ENCODE measurements at regions not wholly inside any gene's neighbourhood (a gene's known extent, or its start where the extent isn't known, plus 50 kb on each side); places are given as distances from the start of the nearest gene placed in this dataset.

DNA sequence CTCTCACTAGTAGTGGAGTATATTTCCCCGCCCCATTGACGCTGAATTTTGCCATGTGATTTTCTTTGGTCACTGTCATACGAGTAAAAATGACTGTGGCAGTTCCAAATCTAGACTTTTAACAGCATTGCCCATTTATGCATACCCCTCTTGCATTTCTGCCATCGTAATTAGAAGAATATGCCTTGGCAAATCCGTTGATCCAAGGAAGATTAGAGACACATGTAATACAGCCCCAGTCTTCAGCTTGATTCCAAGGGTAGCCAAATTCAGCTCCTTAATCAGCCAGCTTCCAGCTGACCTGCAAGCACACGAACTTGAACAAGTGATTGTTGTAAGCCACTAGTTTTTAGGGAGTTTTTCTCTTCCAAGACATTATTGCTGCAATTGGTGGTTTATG, 290.3 kb upstream of the ADAMTS5 start:
- DNase-seq, result no peak

DNA sequence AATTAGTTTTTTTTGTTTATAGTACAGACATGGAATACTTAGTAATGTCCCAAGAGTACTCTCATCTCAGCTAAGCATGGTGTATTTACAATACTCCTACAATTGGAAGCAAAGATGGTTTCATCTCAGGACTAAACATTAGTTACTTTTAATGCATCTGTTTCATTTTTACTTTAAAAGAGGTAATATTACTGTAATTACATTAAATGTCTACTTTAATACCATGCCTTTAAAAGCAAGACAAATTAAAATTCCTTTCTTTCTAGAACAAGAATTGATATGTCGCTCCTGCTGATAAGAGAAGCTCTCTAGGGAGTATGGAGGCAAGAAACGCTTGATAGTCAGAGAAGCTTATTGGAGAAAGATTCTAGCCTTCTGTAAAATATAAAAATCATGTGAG, 284.9 kb upstream of the ADAMTS5 start:
- DNase-seq, result no peak

DNA sequence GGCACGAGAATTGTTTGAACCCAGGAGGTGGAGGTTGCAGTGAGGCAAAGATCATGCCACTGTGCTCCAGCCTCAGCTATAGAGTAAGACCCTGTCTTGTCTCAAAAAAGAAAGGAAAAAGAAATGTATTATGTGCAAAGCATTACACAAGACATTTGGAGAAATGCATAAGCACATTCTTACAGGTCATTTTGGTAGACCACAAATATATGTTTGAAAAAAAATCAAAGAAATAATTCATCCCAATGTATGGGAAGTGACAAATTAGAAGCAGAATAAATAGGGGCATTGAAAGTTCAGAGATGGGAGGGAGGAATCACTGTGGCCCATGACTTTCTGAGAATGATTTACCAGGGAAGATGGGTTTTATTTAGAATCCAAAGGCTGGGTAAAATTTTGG, 283.5 kb upstream of the ADAMTS5 start:
- DNase-seq, result no peak

DNA sequence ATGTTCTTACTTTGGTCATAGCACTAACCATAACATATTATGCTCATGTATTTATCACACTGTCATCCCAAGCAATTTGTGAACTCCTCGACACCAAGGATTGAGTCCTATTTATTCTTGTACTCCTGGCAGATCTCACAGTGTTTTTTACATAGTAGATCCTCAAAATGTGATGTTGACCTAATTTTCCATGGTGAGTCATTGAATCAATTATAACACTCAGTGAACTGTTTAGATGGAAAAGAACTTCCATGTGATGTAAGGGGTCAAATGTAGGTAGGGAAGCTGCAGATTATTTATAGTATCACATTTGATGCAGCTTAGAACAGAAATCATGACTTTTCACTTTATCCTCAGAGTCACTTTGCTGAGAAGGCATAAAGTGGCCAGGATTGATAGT, 281.9 kb upstream of the ADAMTS5 start:
- DNase-seq, result no peak

DNA sequence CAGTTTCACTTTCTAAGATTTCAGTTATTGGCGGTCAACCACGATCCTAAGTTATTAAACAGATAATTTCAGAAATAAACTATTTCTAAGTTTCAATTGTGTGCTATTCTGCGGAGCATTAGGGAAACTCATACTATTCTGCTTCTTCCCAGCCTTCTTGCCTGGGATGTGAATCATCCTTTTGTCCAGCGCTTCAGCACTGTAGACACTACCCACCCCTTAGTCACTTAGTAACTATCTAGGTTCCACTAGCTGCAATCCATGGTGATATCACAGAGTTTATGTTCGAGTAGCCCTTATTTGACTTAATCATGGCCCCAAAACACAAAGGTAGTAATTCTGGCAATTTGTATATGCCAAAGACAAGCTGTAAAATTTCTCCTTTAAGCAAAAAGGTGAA, 279.9 kb upstream of the ADAMTS5 start:
- no peak for DNase-seq

DNA sequence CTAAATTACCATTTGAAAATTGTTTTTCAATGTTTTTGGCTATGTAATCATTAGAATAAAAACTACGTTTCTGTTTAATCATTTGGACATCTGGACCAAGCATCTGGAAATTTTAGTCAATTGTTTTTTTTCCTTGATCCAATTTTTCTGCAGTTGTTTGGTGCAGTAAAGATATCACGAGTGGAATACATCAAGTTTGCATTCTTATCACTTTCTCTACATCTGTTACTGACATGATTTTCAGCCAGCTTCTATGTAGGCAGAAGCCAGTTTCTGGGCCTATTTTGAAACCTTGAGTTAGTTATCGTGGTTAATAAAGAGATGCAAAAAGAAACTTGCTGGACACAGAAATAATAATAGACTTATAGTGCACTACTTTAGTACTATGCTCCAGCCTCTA, 277.9 kb upstream of the ADAMTS5 start:
- no peak for DNase-seq

DNA sequence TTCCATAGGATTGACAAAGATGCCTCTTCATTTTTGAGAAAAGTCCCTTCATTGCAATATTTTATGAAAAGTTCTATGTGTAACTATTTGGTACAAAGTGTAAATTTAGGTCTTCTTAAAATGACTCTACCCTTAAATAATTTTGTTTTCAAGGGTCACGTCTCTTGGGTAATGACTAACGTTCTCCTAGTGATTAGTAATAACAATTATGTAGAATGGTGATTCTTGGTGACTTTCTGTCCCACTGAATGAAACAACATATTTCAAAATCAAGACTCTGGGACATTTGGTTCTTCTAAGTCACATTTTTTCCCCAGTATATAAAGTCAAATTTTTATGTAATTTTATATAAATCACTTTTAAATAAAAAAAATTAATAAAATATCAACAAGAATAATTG, 277.5 kb upstream of the ADAMTS5 start:
- DNase-seq, result no peak

DNA sequence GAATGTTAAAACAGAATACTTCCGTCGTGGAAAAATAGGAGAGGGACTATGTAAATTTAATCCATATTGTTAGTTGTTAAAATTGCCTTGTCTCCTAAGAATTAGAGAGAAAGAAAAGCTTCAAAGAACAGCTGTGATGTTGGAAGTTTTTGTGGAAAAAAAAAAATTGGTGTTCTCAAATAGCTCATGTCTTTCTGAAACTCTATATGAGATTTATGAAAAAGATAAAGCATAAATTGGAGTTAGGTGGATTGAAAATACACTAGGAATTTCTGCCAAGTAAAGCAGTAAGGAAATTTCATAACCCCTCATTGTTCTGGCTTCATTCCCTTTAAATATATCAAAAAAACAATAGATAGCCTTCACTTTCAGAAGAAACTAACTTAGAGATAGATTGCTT, 274.0 kb upstream of the ADAMTS5 start:
- no peak for DNase-seq

DNA sequence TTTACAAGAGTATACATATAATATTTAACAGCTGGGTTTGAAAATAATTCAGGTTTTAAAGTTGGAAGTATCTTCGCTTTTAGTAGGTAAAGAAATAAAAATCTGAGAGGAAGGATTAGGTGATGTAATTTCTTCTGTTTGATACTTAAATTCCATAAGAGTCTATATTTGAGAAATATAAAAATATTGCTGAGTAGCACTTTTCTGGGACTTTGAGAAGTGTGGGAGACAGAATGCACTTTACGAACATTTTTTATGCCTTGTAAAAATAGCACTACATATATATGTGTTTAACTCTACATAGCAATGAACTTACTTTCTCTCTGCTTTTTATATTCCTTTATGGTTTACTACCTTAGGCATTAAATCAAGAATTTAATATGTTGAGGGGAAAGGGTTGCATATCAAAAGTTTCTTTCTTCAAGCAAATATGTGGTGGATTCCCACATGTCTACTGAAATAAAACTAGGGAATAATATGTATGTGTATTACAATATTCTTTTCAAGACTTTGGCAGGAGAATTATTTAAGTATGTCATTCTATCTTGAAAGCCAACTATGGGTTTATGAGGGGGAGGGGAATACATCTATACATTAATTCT, 266.7 kb upstream of the ADAMTS5 start:
- DNase-seq, result no peak

DNA sequence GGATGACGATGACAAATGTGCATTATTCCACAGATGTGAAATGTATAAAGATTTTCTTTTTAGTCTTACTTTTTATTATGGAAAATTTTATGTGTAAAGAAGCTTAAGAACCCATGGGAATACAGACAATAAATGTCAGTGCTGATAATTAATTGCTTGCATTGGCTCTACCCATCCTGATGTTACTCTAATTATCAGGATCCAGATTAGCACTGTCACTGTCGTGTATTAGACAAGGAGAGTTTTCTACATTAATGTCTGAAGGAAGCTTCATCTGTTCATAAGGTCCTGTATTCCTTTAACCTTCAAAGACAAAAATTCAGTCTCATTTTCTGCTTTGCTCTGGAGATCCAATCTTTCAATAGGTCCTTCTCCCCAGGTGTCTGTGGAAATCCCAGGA, 259.1 kb upstream of the ADAMTS5 start:
- DNase-seq, result no peak

DNA sequence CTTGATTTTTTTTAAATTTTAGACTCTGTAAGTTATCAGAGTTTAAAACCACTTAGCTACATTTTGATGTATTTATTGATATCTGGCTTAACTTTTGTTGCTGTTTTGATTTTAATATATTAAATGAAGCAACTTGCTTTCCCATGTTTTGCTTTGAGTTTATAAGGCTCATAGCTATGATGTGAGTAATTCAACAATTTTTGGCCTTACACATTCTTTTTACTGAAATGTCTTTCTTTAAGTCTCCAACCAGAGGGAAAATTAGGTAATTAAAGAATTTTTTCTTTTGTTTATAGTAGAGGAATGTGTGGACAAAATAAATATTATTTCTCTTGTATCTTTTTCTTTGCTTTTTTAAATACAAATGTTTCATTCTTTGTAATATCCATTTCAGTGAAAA, 258.3 kb upstream of the ADAMTS5 start:
- no peak for DNase-seq

DNA sequence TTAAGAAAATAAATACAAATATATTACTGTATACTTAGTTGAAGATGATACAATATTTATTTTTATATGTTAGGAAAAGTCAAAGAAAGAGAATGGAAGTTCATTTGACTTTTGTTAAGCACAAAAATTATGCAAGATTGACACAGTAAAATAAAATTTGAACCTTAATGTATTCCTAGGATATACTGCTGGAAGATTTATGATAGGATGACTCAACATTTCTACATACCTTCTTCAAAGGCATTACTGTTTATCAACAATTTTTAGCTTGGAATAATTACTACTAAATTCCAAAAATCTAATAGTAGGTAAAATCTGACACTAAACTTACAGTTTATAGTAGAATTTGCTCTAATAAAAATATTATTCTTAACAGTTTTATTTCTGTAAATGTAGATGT, 257.3 kb upstream of the ADAMTS5 start:
- DNase-seq, result no peak

DNA sequence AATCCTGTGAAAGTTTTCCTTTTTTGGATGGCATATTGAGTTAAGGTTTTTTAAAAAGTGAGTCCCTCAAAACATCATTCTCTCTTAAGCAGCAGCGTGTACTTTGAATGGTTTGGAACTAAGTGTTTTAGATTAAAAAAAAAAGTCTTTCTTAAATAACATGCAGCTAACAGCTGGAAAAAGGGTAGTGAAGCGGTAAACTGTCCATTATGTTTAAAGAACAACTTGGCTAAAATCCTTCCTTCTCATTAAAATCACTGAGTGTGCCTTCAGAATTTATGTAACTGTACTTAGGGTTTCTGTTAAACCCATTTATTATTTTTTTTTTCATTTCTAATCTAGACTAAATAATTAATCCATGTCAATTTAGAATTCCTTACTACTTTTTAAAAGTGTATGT, 254.2 kb upstream of the ADAMTS5 start:
- no peak for DNase-seq

DNA sequence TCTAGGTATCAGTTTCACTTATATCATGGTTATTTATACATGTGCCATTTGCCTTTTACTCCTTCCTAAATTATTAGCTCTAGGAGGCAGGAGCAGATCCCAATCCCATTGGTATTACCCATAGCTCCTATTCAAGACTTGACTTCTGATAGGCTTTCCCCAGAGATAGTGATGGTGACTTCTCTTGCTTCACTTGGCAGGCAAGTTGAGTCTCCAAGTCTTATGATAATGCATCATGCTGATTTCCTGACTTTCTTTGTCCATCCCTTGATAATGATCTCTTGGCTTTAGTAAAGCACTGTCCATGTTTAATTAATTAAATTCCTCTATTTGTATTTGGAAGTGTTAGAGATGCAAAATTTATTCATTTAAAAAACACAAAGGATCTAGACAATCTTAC, 253.5 kb upstream of the ADAMTS5 start:
- DNase-seq, result no peak

DNA sequence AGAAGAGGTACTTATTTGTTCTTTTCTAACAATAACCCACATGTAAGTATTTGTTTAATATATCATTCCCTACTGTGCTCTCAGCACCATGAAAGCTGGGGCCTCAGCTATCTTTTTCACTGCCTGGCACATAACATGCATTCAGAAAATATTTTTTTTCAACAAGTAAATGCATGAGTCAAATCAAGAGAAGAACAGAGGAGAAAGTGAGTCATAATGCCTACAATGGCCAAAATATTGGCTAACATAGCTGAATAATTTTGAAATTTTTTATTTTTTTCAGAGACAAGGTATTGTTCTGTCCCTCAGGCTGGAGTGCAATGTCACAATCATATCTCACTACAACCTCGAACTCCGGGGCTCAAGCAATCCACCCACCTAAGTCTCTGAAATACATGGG, 252.2 kb upstream of the ADAMTS5 start:
- no peak for DNase-seq

DNA sequence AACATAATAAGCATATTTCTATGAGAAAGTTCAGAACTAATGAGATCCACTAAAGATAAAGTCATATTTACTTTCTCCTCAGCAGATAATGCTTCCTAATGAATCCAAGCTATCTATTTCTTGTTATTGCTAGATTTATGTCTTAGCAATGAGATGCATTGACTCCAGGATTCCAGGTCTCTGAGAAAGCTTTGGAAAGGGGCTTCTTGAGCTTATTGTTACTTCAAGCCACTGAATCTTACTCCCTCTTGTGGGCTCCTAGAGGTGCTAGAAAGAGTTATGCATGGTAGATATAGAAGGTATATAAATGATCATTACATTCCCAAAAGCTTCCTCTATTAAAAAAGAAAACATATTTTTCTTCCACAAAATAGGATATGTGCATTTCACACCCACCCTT, 246.4 kb upstream of the ADAMTS5 start:
- DNase-seq, result no peak

DNA sequence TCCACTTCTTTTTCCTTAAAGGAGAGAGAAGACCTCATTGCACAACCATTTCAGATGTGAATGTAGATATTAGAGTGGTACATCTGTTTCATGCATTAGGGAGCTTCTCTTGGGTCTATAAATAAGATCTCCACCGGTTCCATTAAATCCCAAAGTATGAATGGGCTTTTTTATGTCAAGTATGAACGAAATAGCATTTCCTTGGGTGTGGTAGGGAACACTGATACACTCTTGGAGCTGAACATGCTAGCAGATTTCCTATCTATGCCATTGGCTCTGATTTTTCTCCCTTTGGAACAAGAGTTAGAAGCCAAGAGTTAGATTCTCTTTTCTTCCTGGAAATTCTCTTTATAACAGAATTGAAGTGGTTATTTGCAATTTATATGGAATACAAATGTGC, 245.6 kb upstream of the ADAMTS5 start:
- DNase-seq, result no peak

DNA sequence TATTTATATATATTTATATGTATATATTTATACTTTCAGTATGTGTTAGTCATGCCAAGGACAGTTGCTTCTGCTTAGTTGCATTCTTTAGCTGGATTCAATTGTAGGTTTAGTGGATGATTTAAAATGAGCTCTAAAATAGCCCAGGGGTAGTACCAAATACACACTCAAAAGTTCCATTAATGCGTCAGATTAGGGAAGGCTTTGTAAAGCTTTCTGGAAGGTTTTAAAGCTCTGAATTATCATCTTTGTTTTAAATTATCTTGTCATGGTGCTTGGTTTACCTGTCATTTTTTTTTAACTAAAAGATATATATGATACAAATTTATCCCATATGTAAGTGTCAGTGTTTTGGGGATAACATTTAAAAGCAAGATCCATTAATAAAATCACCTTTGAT, 242.7 kb upstream of the ADAMTS5 start:
- DNase-seq, result no peak

DNA sequence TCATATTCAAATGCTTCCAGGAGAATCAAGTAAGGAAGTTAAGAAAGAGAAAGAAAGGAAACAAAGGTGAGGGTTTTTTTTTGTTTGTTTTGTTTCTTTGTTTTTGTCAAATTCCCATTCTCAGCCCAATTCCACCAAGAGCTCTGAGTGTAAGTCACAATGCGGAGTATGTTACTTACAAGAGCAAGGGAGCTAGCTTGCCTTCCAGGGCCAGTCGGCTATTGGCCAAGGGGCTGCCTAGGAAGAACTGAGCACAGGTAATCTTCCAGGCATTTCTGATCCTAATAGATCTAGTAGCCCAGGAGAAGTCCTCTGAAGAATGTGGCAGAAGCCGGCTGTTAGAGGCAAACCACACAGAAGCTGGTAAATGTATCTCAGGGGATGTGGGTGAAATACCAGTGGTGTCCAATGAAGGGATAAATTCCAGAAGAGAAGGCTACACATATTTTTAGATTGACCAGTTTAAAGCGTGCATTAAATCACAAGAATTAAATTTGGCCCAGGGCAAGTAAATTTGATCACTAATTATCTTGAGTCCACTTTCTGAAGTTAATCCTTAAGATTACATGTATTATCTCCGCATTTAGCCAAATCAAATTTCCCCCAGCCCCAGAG, 239.6 kb upstream of the ADAMTS5 start:
- DNase-seq, result no peak

DNA sequence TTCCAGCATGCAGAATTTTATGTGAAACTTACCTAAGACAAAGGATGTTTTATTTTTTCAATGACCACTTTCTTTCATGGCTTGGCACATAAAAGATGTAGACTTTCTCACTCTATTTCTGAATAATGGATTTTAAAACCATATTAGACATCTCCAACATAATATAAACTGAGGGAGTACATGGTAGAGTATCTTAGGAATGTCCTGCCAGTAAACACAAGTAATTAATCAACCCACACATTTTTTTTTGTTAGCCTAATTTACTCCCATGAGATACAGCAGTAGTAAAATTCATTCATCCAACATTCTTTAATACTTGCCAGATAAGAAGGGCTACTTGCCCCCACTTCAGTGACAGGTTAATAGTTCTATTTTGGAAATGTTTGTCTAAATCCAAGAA, 235.4 kb upstream of the ADAMTS5 start:
- DNase-seq, result no peak

DNA sequence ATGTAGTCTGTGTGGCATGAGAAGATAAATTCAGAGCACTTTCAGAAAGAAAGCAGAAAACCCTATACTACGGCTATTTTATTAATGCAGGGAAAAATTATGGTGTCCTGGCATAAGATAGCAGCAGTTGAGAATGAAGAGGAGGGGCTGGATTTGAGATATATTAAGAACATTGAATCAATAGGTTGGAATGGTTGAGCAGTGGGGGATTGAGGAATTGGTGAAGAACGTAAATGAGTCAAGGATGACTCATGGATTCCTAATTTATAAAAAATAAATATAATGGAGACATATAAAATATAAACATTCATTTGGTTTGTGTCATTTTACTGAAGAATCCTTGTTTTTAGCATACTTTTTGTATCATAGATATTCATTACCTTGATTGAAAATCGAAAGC, 234.3 kb upstream of the ADAMTS5 start:
- DNase-seq, result no peak

DNA sequence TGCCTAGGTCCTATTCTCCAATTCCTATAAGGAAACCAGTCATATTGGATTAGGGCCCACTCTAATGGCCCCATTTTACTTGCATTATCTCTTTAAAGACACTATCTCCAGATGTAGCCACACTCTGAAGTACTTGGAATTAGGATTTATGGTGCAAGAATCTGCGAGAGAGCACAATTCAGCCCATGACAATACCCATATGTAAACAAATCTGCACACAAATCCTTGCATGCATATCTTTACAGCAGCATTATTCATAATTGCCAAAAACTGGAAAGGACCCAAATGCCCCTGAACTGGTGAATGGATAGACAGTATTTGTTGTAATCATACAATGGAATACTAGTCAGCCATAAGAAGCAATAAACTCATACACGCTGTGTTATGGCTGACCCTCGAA, 229.8 kb upstream of the ADAMTS5 start:
- no peak for DNase-seq

DNA sequence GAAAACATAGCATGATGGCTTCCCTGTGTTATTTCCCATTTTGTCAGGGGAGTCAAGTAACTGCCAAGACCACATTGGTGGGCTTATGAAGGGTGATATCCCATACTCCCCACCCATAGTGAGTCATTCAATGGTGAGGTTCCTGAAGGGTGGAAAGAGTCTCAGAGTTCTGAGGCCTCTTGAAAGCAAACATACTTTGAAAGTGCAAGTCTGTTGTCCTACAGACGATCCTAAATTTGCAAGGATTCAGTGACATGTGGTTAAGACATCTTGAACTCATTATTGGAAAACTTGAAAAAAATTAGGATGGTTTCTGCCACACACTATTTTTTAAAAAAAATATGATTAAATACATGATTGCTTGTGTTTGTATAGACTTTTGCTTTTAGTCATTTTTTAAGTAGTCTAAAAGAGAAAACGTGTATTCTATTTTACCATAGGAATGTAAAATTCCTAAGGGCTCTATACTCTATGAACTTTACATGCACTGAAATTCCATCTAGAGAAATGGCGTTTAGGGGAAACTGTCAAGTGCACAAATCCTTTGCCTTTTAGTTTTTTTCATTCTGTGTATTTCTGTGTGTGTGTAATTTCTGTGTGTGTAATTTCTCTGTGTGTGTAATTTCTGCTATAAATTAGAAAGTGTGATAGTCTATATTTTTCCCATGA, 225.5 kb upstream of the ADAMTS5 start:
- no peak for DNase-seq

DNA sequence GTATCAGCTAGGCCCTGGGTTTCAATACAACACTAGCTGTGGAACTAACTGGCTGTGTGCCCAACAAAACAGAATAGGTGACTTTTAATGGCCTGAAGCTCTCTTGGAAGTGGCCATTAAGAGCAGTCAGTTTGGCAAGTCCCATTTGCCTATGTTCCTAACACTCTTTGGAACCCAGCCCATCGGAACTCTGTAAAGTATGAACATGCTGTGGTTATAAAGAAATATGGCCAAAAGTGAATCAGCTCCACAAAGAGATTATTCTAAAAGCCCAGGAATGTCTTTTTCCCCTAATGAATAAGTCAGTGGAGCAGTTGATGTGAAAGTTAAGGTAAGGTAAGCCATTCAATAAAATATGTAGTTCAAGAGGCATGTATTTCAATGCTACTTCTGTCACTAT, 223.7 kb upstream of the ADAMTS5 start:
- DNase-seq, result no peak

DNA sequence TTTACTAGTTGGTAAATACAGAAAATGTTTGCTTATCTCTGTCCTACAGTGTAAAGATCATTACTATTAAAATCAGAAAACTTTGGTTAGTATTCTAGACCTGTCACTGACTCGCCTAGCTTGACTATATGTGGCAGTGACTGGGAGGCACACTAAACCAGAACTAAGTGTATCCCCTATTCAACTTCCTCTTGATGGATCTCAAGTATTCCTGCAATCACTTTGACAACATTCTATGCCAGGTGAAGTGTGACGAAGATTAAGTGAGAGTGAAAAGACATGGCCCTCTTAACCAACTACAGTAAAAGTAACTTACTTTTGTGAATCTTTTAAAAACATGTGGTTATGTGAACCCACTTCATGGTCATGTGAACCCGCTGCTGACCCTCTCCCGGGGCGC, 223.0 kb upstream of the ADAMTS5 start:
- DNase-seq, result no peak
